HCT116 (cell line): ENCODE measurements at regions not wholly inside any gene's neighbourhood (a gene's known extent, or its start where the extent isn't known, plus 50 kb on each side); places are given as distances from the start of the nearest gene placed in this dataset.

Source experiments
- POLR2A ChIP-seq: IDR thresholded peaks from 2 replicates; pipeline ENCODE4 v1.7.0; 2011; ENCODE audit warnings: borderline replicate concordance; ENCODE audit not compliant: insufficient read depth, insufficient read length; ENCODE audit errors: extremely low read depth
- TF ChIP-seq, protein P1 (sequence below), 3 experiments: fragments of 200-600 bp in 1 of 3; sonication (generic) in 1 of 3; IDR thresholded peaks in 2 of 3; conservative IDR thresholded peaks in 1 of 3; 2 replicates each; pipeline ENCODE4 v1.5.1; 2012 to 2017; ENCODE audit warnings: low read depth in 2 of 3, low read length in 2 of 3, antibody characterized with exemption in 1 of 3, borderline replicate concordance in 1 of 3, control low read depth in 1 of 3, mild to moderate bottlenecking in 1 of 3, mixed read lengths in 1 of 3, mixed run types in 1 of 3, moderate library complexity in 1 of 3; ENCODE audit not compliant: insufficient read depth in 1 of 3

DNA sequence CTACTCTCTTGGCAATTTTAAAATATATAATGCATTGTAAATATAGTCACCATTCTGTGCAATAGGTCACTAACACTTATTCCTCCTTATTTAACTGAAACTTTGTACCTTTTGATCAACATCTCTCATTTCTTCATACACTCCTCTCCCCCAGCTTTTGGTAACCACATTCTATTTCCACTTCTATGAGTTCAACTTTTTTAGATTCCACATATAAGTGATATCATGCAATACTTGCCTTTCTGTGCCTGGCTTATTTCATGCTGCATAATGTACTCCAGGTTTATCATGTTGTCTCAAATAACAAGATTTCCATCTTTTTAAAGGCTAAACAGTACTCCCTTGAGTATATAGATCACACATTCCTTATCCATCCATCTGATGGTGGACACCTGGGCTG is 188.8 kb downstream of the NXNL2 start:
- TF ChIP-seq POLR2A, result no peak
- TF ChIP-seq, protein P1, sequence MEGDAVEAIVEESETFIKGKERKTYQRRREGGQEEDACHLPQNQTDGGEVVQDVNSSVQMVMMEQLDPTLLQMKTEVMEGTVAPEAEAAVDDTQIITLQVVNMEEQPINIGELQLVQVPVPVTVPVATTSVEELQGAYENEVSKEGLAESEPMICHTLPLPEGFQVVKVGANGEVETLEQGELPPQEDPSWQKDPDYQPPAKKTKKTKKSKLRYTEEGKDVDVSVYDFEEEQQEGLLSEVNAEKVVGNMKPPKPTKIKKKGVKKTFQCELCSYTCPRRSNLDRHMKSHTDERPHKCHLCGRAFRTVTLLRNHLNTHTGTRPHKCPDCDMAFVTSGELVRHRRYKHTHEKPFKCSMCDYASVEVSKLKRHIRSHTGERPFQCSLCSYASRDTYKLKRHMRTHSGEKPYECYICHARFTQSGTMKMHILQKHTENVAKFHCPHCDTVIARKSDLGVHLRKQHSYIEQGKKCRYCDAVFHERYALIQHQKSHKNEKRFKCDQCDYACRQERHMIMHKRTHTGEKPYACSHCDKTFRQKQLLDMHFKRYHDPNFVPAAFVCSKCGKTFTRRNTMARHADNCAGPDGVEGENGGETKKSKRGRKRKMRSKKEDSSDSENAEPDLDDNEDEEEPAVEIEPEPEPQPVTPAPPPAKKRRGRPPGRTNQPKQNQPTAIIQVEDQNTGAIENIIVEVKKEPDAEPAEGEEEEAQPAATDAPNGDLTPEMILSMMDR (IDR thresholded peaks at IDR 0.05 in 2 of 3, conservative IDR thresholded peaks at IDR 0.05 in 1 of 3; ENCODE audit: borderline replicate concordance in 1 of 3, insufficient read depth in 1 of 3, low read depth in 2 of 3, low read length in 2 of 3), result no peak
